Heart left ventricle (tissue), 16 donors: ENCODE measurements at regions not wholly inside any gene's neighbourhood (a gene's known extent, or its start where the extent isn't known, plus 50 kb on each side); places are given as distances from the start of the nearest gene placed in this dataset.
"Not testable (repeated sequence)": the region's sequence is repeated elsewhere in the genome, so short reads cannot be mapped to it uniquely, and the experiment has no call there.

Experiments
- ATAC-seq, 4 donors: fragments of 200-7000 bp; cut with Tn5 transposase; one replicate each; pipeline ENCODE4 v1.9.1; 2020 to 2022; ENCODE audit warnings: moderate library complexity in 4 of 4, mild to moderate bottlenecking in 3 of 4, moderate number of reproducible peaks in 1 of 4
- DNase-seq, 5 donors: peaks; one replicate each; pipeline ENCODE4 v3.0.0-alpha.2; 2020
- H3K27ac ChIP-seq, 12 donors: fragments of 200-600 bp; sonication (generic) in 4 of 12; one replicate each; pipeline versions ENCODE4 v1.5.0 to v1.8.0; 2016 to 2022; ENCODE audit warnings: mild to moderate bottlenecking in 2 of 12
- H3K27me3 ChIP-seq, 9 donors: fragments of 200-600 bp; sonication (generic) in 2 of 9; one replicate each; pipeline versions ENCODE4 v1.5.1 to v1.8.0; 2016 to 2022; ENCODE audit warnings: mild to moderate bottlenecking in 3 of 9
- H3K36me3 ChIP-seq, 9 donors: fragments of 200-600 bp; sonication (generic) in 2 of 9; one replicate each; pipeline versions ENCODE4 v1.5.0 to v1.8.0; 2018 to 2022; ENCODE audit warnings: mild to moderate bottlenecking in 2 of 9
- H3K4me1 ChIP-seq, 12 donors: fragments of 200-600 bp; sonication (generic) in 4 of 12; one replicate each; pipeline versions ENCODE4 v1.5.0 to v1.8.0; 2016 to 2022; ENCODE audit warnings: mild to moderate bottlenecking in 3 of 12
- H3K4me3 ChIP-seq, 12 donors: fragments of 200-600 bp; sonication (generic) in 4 of 12; one replicate each; pipeline versions ENCODE4 v1.5.0 to v1.8.0; 2017 to 2022; ENCODE audit warnings: mild to moderate bottlenecking in 9 of 12, moderate library complexity in 4 of 12
- H3K9me3 ChIP-seq, 12 donors: fragments of 200-600 bp; sonication (generic) in 4 of 12; one replicate each; pipeline versions ENCODE4 v1.5.0 to v1.8.0; 2016 to 2022; ENCODE audit warnings: mild to moderate bottlenecking in 1 of 12
- CTCF ChIP-seq, 12 donors: fragments of 200-600 bp; sonication (generic) in 4 of 12; IDR thresholded peaks; one replicate each; pipeline versions ENCODE4 v1.5.0 to v1.8.0; 2018 to 2022; ENCODE audit warnings: antibody characterized with exemption in 12 of 12, mild to moderate bottlenecking in 5 of 12
- POLR2A ChIP-seq, 2 donors: fragments of 450-650 bp; IDR thresholded peaks; one replicate each; pipeline ENCODE4 v1.6.1; 2017; ENCODE audit warnings: antibody characterized with exemption in 2 of 2, mild to moderate bottlenecking in 2 of 2, moderate library complexity in 2 of 2
- WGBS, 4 donors: extraction: QIAGEN DNeasy Blood & Tissue Kit in 2 of 4; methylation state at CpG; one replicate each; pipeline versions ENCODE4 v1.1.5 to v1.1.7; 2013 to 2018; 5-methylcytosine and 5-hydroxymethylcytosine counted together
- intact Hi-C, 10 donors: fragments of 100-400 bp; cut with DNase I; formaldehyde crosslinking; loops; one replicate each; pipeline versions ENCODE4 v1.11.1 to v1.14.2; 2022
- donor health status: ischemic (EF 13 %, LVEDD 7.1; RV severe dilation, severe dysfunction).
- donor health status: healthy with polysubstance abuse.
- donor health status: DM: no; HTN: yes; CAD: no.
- donor health status: DM: no; HTN: no; CAD: no.
- donor health status: ischemic (EF 25% LVEDD 6.9; RV normal size, moderate dysfunction).
- donor health status: ischemic (EF 25% LVEDD 5.7; RV mildly dilated, moderate dysfunction).
- donor health status: healthy.
- donor health status: DM: yes; HTN: yes; CAD: no.
- donor health status: ischemic (EF 35%, LVEDD 5.7; RV mildly dilated, moderate dysfunction).
- donor health status: nonischemic (EF 11% LVEDD 7.7; RV severe dilation, severe dysfunction).
- donor health status: DM: yes; HTN: yes; CAD: no.
- donor health status: PGD.
- donor health status: ischemic (EF 29% LVEDD 5.4; RV normal size, mild dysfunction).
- donor health status: nonischemic (EF 23%, LVEDD 6.1; RV moderate dilation, normal function).

GRCh38 chr6:112600168-112600567 is 253.0 kb downstream of the RFPL4B start:
- H3K9me3 ChIP-seq, result peaks cover 0 to 12% (median 0%) of the 10 kb centered on the region in 12 donors
- no peak for ATAC-seq
- no peaks in the 10 kb centered on the region for H3K4me1 ChIP-seq
- H3K36me3 ChIP-seq, result no peaks in the 10 kb centered on the region
- H3K4me3 ChIP-seq, result no peak overlapping the region
- no peaks in the 10 kb centered on the region for H3K27me3 ChIP-seq
- TF ChIP-seq CTCF (IDR thresholded peaks at IDR 0.05) (no peak), POLR2A (IDR thresholded peaks at IDR 0.05) (no peak)
- DNase-seq, result no peak
- H3K27ac ChIP-seq, result no peak overlapping the region
- 86 to 92% (median 89%) methylated on average over 3 of the region's 3 CpGs for WGBS, 4 donors
- intact Hi-C loops, result no loop called here

GRCh38 chr6:112603726-112604125 is 256.6 kb downstream of the RFPL4B start:
- H3K4me3 ChIP-seq, result no peak overlapping the region
- ATAC-seq, result no peak
- H3K27ac ChIP-seq, result no peak overlapping the region
- no peak for TF ChIP-seq POLR2A (IDR thresholded peaks at IDR 0.05)
- TF ChIP-seq CTCF (IDR thresholded peaks at IDR 0.05), result no peak
- no peak for DNase-seq
- intact Hi-C loops, result no loop called here
- WGBS, 4 donors, result 86 to 97% (median 91%) methylated on average over 1 of the region's 1 CpG
- peaks cover 0 to 4% (median 0%) of the 10 kb centered on the region in 12 donors for H3K4me1 ChIP-seq
- no peaks in the 10 kb centered on the region for H3K36me3 ChIP-seq
- H3K9me3 ChIP-seq, result peaks cover 0 to 13% (median 5%) of the 10 kb centered on the region in 12 donors
- H3K27me3 ChIP-seq, result no peaks in the 10 kb centered on the region

- no peak for ATAC-seq
- H3K36me3 ChIP-seq, result no peaks in the 10 kb centered on the region
- no peak for DNase-seq
- H3K9me3 ChIP-seq, result peaks cover 0 to 25% (median 14%) of the 10 kb centered on the region in 12 donors
- H3K27me3 ChIP-seq, result no peaks in the 10 kb centered on the region
- TF ChIP-seq POLR2A (IDR thresholded peaks at IDR 0.05), result no peak
- TF ChIP-seq CTCF (IDR thresholded peaks at IDR 0.05), result no peak
- H3K27ac ChIP-seq, result no peak overlapping the region
- intact Hi-C loops, result no loop called here
- H3K4me3 ChIP-seq, result no peak overlapping the region
- 54 to 60% (median 57%) methylated on average over 3 of the region's 3 CpGs for WGBS, 4 donors
- peaks cover 0 to 4% (median 0%) of the 10 kb centered on the region in 12 donors for H3K4me1 ChIP-seq
Measured at GRCh38 chr6:112606656-112607435, 259.7 kb downstream of the RFPL4B start.

GRCh38 chr6:112608925-112609324 is 261.8 kb downstream of the RFPL4B start:
- H3K4me1 ChIP-seq, DNase-seq, H3K27me3 ChIP-seq, H3K36me3 ChIP-seq, H3K27ac ChIP-seq, ATAC-seq, H3K4me3 ChIP-seq, intact Hi-C loops: not testable (repeated sequence)
- 80 to 100% (median 96%) methylated on average over 1 of the region's 1 CpG for WGBS, 4 donors
- peaks cover 0 to 20% (median 14%) of the 10 kb centered on the region in 12 donors for H3K9me3 ChIP-seq
